NCI-H2171 treated with DMSO at 0.1 percent for 48 hours (cell line): ENCODE measurements at regions not wholly inside any gene's neighbourhood (a gene's known extent, or its start where the extent isn't known, plus 50 kb on each side); places are given as distances from the start of the nearest gene placed in this dataset.
"Not testable (repeated sequence)": the region's sequence is repeated elsewhere in the genome, so short reads cannot be mapped to it uniquely, and the experiment has no call there.

Source experiments
- DNase-seq: peaks from one replicate; lab custom pipeline; 2025; lab: John Stamatoyannopoulos, UW

GRCh38 chr16:33913601-33914000 lies 454.2 kb downstream of the TP53TG3F start:
- DNase-seq = not testable (repeated sequence)

- DNase-seq = not testable (repeated sequence)
Measured at GRCh38 chr16:33920761-33921545, 461.5 kb downstream of the TP53TG3F start.

- not testable (repeated sequence) for DNase-seq
Measured at GRCh38 chr16:33922914-33923313, 463.5 kb downstream of the TP53TG3F start.

- not testable (repeated sequence) for DNase-seq
Measured at GRCh38 chr16:33928026-33928425, 468.6 kb downstream of the TP53TG3F start.

GRCh38 chr16:33932191-33932590 lies 472.8 kb downstream of the TP53TG3F start:
- not testable (repeated sequence) for DNase-seq

- DNase-seq = not testable (repeated sequence)
Measured at GRCh38 chr16:33933039-33933438, 473.6 kb downstream of the TP53TG3F start.

- DNase-seq = not testable (repeated sequence)
Measured at GRCh38 chr16:33935766-33936165, 476.4 kb downstream of the TP53TG3F start.

- not testable (repeated sequence) for DNase-seq
Measured at GRCh38 chr16:33938097-33938496, 478.7 kb downstream of the TP53TG3F start.

GRCh38 chr16:33961536-33961935 lies 502.1 kb downstream of the TP53TG3F start:
- not testable (repeated sequence) for DNase-seq

- DNase-seq = not testable (repeated sequence)
Measured at GRCh38 chr16:33965534-33965933, 506.1 kb downstream of the TP53TG3F start.

GRCh38 chr16:33966855-33967254 lies 507.4 kb downstream of the TP53TG3F start:
- DNase-seq = not testable (repeated sequence)

- not testable (repeated sequence) for DNase-seq
Measured at GRCh38 chr16:33974557-33974956, 515.1 kb downstream of the TP53TG3F start.

GRCh38 chr16:33975744-33976143 lies 516.3 kb downstream of the TP53TG3F start:
- not testable (repeated sequence) for DNase-seq

- DNase-seq = not testable (repeated sequence)
Measured at GRCh38 chr16:33976521-33976920, 517.1 kb downstream of the TP53TG3F start.

- DNase-seq = not testable (repeated sequence)
Measured at GRCh38 chr16:33978784-33979183, 519.4 kb downstream of the TP53TG3F start.

GRCh38 chr16:33979613-33980012 lies 520.2 kb downstream of the TP53TG3F start:
- not testable (repeated sequence) for DNase-seq

GRCh38 chr16:33980736-33981135 lies 521.3 kb downstream of the TP53TG3F start:
- DNase-seq = not testable (repeated sequence)

GRCh38 chr16:33984428-33984827 lies 525.0 kb downstream of the TP53TG3F start:
- DNase-seq = not testable (repeated sequence)

GRCh38 chr16:33986521-33986920 lies 527.1 kb downstream of the TP53TG3F start:
- DNase-seq = not testable (repeated sequence)

- not testable (repeated sequence) for DNase-seq
Measured at GRCh38 chr16:33987348-33987963, 528.0 kb downstream of the TP53TG3F start.

GRCh38 chr16:33988012-33988411 lies 528.6 kb downstream of the TP53TG3F start:
- not testable (repeated sequence) for DNase-seq

- not testable (repeated sequence) for DNase-seq
Measured at GRCh38 chr16:33990488-33990887, 531.1 kb downstream of the TP53TG3F start.
